A549 (cell line): ENCODE measurements at regions not wholly inside any gene's neighbourhood (a gene's known extent, or its start where the extent isn't known, plus 50 kb on each side); places are given as distances from the start of the nearest gene placed in this dataset.

Source experiments
- EHMT2 ChIP-seq: fragments of 200-600 bp; sonication (generic); IDR thresholded peaks from 2 replicates; pipeline ENCODE4 v1.6.1; 2016; ENCODE audit warnings: antibody characterized with exemption, low read depth, mild to moderate bottlenecking, moderate library complexity
- EP300 ChIP-seq, 2 experiments: fragments of >200 bp; sonication (Bioruptor Twin); formaldehyde crosslinking; IDR thresholded peaks; 2 replicates in 1 of 2; 3 replicates in 1 of 2; pipeline ENCODE4 v1.6.1; 2016 to 2017
- JUNB ChIP-seq: fragments of >200 bp; sonication (Bioruptor Twin); formaldehyde crosslinking; IDR thresholded peaks from 2 replicates; pipeline ENCODE4 v1.6.1; 2016
- MYC ChIP-seq: IDR thresholded peaks from 2 replicates; pipeline ENCODE4 v1.6.1; 2012; ENCODE audit warnings: mild to moderate bottlenecking, inconsistent platforms, low read length, improper control_type of control experiment, borderline replicate concordance
- POLR2A ChIP-seq: IDR thresholded peaks from 2 replicates; pipeline ENCODE4 v1.6.1; 2012; ENCODE audit warnings: mild to moderate bottlenecking, low read length
- RAD21 ChIP-seq, 2 experiments: fragments of >200 bp in 1 of 2; sonication (Bioruptor Twin) in 1 of 2; formaldehyde crosslinking in 1 of 2; IDR thresholded peaks in 1 of 2; conservative IDR thresholded peaks in 1 of 2; 2 replicates in 1 of 2; 3 replicates in 1 of 2; pipeline ENCODE4 v1.6.1; 2012 to 2018; ENCODE audit warnings: inconsistent platforms in 1 of 2
- RFX5 ChIP-seq: fragments of 450-650 bp; IDR thresholded peaks from 2 replicates; pipeline ENCODE4 v1.7.1; 2014; ENCODE audit warnings: antibody characterized with exemption, mild to moderate bottlenecking, moderate library complexity
- ZC3H11A ChIP-seq: fragments of 450-650 bp; IDR thresholded peaks from 2 replicates; pipeline ENCODE4 v1.6.1; 2014; ENCODE audit warnings: antibody characterized with exemption, mild to moderate bottlenecking
- ZNF302 ChIP-seq: fragments of 250-450 bp; sonication (Bioruptor Pico); IDR thresholded peaks from 2 replicates; pipeline ENCODE4 v1.9.0; 2021; ENCODE audit warnings: inconsistent platforms, mild to moderate bottlenecking, moderate library complexity
- TF ChIP-seq, protein P1 (sequence below): fragments of >200 bp; sonication (Bioruptor Twin); formaldehyde crosslinking; IDR thresholded peaks from 3 replicates; pipeline ENCODE4 v1.5.1; 2016

DNA sequence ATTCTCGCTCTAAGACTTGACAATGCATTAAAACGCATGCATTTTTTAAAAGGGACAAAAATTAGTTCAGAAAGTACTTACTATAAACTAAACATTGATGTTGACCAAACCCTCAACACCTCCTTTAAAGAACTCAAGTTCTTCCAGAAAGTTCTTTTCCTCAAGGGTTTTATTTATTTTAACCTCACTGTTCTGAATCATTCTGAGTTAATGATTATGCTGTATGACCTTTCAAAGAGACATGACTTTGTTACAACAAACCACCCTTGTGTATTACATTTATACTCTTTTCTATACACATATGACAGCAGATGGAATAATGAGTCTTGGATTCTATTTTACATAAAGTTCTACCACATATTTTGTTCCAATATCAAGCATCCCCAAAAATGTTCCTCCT is 139.8 kb upstream of the CCDC150 start:
- TF ChIP-seq, protein P1, sequence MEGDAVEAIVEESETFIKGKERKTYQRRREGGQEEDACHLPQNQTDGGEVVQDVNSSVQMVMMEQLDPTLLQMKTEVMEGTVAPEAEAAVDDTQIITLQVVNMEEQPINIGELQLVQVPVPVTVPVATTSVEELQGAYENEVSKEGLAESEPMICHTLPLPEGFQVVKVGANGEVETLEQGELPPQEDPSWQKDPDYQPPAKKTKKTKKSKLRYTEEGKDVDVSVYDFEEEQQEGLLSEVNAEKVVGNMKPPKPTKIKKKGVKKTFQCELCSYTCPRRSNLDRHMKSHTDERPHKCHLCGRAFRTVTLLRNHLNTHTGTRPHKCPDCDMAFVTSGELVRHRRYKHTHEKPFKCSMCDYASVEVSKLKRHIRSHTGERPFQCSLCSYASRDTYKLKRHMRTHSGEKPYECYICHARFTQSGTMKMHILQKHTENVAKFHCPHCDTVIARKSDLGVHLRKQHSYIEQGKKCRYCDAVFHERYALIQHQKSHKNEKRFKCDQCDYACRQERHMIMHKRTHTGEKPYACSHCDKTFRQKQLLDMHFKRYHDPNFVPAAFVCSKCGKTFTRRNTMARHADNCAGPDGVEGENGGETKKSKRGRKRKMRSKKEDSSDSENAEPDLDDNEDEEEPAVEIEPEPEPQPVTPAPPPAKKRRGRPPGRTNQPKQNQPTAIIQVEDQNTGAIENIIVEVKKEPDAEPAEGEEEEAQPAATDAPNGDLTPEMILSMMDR: no peak
- TF ChIP-seq EP300 (IDR thresholded peaks at IDR 0.05) (no peak), MYC (no peak), RAD21 (conservative IDR thresholded peaks at IDR 0.05 in 1 of 2, IDR thresholded peaks at IDR 0.05 in 1 of 2) (no peak), POLR2A (no peak), EHMT2 (no peak), ZC3H11A (no peak), RFX5 (no peak), JUNB (no peak), ZNF302 (CRISPR knock-in tag) (no peak)
